DOHH2 (cell line): ENCODE measurements at regions not wholly inside any gene's neighbourhood (a gene's known extent, or its start where the extent isn't known, plus 50 kb on each side); places are given as distances from the start of the nearest gene placed in this dataset.
"Not testable (repeated sequence)": the region's sequence is repeated elsewhere in the genome, so short reads cannot be mapped to it uniquely, and the experiment has no call there.

Experiments used
- H3F3A ChIP-seq: fragments of 200-600 bp; sonication (generic), shearing (Covaris generic); 2 replicates; pipeline ENCODE4 v1.6.0; 2016; ENCODE audit warnings: antibody characterized with exemption, mild to moderate bottlenecking; ENCODE audit not compliant: control insufficient read depth, insufficient read depth
- H3K27ac ChIP-seq: fragments of 200-600 bp; sonication (generic); 2 replicates; pipeline ENCODE4 v1.5.1; 2014; ENCODE audit warnings: low read depth, mild to moderate bottlenecking, low read length, moderate library complexity
- H3K27me3 ChIP-seq: fragments of 200-600 bp; sonication (generic); 2 replicates; pipeline ENCODE4 v1.6.1; 2014; ENCODE audit warnings: mild to moderate bottlenecking, low read length, mixed read lengths; ENCODE audit not compliant: control insufficient read depth
- H3K36me3 ChIP-seq: fragments of 200-600 bp; sonication (generic); 2 replicates; pipeline ENCODE4 v1.6.1; 2014; ENCODE audit warnings: mild to moderate bottlenecking, low read length, moderate library complexity, mixed read lengths; ENCODE audit not compliant: control insufficient read depth
- H3K4me1 ChIP-seq: fragments of 200-600 bp; sonication (generic); 2 replicates; pipeline ENCODE4 v1.6.1; 2014; ENCODE audit warnings: mild to moderate bottlenecking, low read length, mixed read lengths; ENCODE audit not compliant: control insufficient read depth
- H3K4me2 ChIP-seq: fragments of 200-600 bp; sonication (generic); 2 replicates; pipeline ENCODE4 v1.6.0; 2014; ENCODE audit warnings: mild to moderate bottlenecking, low read length, moderate library complexity
- H3K4me3 ChIP-seq: fragments of 200-600 bp; sonication (generic); 2 replicates; pipeline ENCODE4 v1.5.1; 2014; ENCODE audit warnings: mild to moderate bottlenecking, low read length, mixed read lengths
- H3K79me2 ChIP-seq: fragments of 200-600 bp; sonication (generic); 2 replicates; pipeline ENCODE4 v1.6.1; 2014; ENCODE audit warnings: mild to moderate bottlenecking, low read length, mixed read lengths; ENCODE audit not compliant: control insufficient read depth
- H3K9me2 ChIP-seq: fragments of 200-600 bp; sonication (generic); replicated peaks from 2 replicates; pipeline ENCODE4 v1.6.1; 2014; ENCODE audit warnings: mild to moderate bottlenecking, low read length, mixed read lengths; ENCODE audit not compliant: control insufficient read depth
- H3K9me3 ChIP-seq: fragments of 200-600 bp; sonication (generic); 2 replicates; pipeline ENCODE4 v1.6.1; 2014; ENCODE audit warnings: antibody characterized with exemption, low read length, mixed read lengths; ENCODE audit not compliant: control insufficient read depth, insufficient read depth
- H4K20me1 ChIP-seq: fragments of 200-600 bp; sonication (generic); 2 replicates; pipeline ENCODE4 v1.6.0; 2014; ENCODE audit warnings: low read depth, mild to moderate bottlenecking, antibody characterized with exemption, low read length, moderate library complexity; ENCODE audit not compliant: control insufficient read depth, insufficient read depth
- EZH2phosphoT487 ChIP-seq: fragments of 200-600 bp; sonication (generic); IDR thresholded peaks from 2 replicates; pipeline ENCODE4 v1.6.1; 2017; ENCODE audit warnings: borderline replicate concordance, mild to moderate bottlenecking, antibody characterized with exemption, low read length, moderate library complexity, mixed read lengths
- TF ChIP-seq, protein P1 (sequence below): fragments of 200-600 bp; sonication (generic); IDR thresholded peaks from one replicate; pipeline ENCODE4 v1.5.1; 2014; ENCODE audit warnings: antibody characterized with exemption, mild to moderate bottlenecking, low read depth, low read length; ENCODE audit not compliant: poor library complexity, severe bottlenecking

DNA sequence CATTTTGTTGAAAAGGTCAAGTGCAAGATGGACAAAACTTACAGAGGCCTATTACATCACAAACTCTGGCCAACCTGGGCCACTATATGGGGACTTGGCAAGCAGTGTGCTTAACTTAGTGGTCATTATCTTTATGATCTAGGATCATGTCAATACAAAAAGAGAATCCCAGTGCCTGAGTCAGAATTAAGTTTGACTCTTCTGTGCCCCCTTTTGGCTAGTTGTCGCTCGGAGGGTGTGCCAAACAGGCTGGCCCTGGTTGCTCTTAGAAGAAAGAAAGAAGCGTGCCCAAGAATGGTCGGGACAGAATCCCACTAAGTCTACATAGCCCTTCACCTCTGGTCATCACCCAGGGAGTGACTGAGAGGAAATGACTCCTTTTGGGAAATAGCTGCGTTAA is 100.1 kb downstream of the EIF4E start:
- Histone ChIP-seq H3K27me3 (no peaks in the 10 kb centered on the region), H3K79me2 (no peaks in the 10 kb centered on the region), H3K4me3 (no peak overlapping the region), H3K9me2 (no peaks in the 10 kb centered on the region), H3F3A (no peaks in the 10 kb centered on the region), H3K27ac (no peak overlapping the region), H3K4me2 (no peak overlapping the region), H3K4me1 (no peaks in the 10 kb centered on the region), H3K36me3 (no peaks in the 10 kb centered on the region), H3K9me3 (no peaks in the 10 kb centered on the region), H4K20me1 (no peaks in the 10 kb centered on the region)
- TF ChIP-seq, protein P1, sequence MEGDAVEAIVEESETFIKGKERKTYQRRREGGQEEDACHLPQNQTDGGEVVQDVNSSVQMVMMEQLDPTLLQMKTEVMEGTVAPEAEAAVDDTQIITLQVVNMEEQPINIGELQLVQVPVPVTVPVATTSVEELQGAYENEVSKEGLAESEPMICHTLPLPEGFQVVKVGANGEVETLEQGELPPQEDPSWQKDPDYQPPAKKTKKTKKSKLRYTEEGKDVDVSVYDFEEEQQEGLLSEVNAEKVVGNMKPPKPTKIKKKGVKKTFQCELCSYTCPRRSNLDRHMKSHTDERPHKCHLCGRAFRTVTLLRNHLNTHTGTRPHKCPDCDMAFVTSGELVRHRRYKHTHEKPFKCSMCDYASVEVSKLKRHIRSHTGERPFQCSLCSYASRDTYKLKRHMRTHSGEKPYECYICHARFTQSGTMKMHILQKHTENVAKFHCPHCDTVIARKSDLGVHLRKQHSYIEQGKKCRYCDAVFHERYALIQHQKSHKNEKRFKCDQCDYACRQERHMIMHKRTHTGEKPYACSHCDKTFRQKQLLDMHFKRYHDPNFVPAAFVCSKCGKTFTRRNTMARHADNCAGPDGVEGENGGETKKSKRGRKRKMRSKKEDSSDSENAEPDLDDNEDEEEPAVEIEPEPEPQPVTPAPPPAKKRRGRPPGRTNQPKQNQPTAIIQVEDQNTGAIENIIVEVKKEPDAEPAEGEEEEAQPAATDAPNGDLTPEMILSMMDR: peak; percentile 31
- TF ChIP-seq EZH2phosphoT487: no peak

DNA sequence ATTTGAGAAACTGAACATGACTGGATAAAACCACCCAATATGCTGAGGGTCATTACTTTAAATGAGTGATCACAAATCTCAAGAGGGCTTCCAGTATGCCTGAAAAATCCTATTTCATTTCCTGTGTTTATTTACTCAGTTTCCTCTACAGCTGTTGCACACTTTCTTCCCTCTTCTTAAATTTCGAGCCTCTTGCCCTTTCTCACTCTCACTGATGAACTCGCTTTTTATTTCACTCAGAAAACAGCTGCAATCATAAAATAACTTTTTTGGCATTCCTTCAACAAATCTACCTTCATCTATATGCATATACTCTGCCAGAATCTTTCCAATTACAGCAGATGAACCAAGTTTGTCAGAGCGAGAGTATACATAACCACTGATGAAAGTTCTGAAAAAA is 101.3 kb downstream of the EIF4E start:
- Histone ChIP-seq H3F3A (no peaks in the 10 kb centered on the region), H3K4me1 (no peaks in the 10 kb centered on the region), H3K4me2 (no peak overlapping the region), H3K27ac (no peak overlapping the region), H3K27me3 (no peaks in the 10 kb centered on the region), H4K20me1 (no peaks in the 10 kb centered on the region), H3K36me3 (no peaks in the 10 kb centered on the region), H3K4me3 (no peak overlapping the region), H3K9me3 (no peaks in the 10 kb centered on the region), H3K9me2 (no peaks in the 10 kb centered on the region), H3K79me2 (no peaks in the 10 kb centered on the region)
- TF ChIP-seq, protein P1: no peak
- no peak for TF ChIP-seq EZH2phosphoT487

DNA sequence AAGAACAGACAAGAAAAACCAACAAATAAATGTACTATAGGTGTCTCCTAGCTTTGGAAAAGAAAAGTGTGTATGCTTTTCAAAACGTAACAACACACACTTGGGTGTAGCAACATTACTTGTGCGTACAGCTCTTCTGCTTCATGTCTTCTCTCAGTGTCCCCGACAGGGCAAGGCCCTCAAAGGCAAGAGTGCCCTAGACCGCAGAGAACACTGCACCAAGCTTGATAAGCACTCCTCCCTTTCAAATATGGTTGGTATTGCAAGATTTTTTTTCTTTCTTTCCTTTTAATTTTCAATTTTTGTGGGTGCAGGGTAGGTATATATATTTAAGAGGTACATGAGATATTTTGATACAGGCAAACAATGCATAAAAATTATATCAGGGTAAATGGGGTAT is 106.8 kb downstream of the EIF4E start:
- H3K4me3 ChIP-seq: no peak overlapping the region
- no peaks in the 10 kb centered on the region for H3K36me3 ChIP-seq
- no peak for TF ChIP-seq EZH2phosphoT487
- TF ChIP-seq, protein P1: no peak
- no peaks in the 10 kb centered on the region for H3K27me3 ChIP-seq
- H3K4me1 ChIP-seq: no peaks in the 10 kb centered on the region
- H3K4me2 ChIP-seq: no peak overlapping the region
- no peaks in the 10 kb centered on the region for H3K9me3 ChIP-seq
- no peaks in the 10 kb centered on the region for H3F3A ChIP-seq
- no peaks in the 10 kb centered on the region for H3K9me2 ChIP-seq
- H3K79me2 ChIP-seq: no peaks in the 10 kb centered on the region
- no peak overlapping the region for H3K27ac ChIP-seq
- H4K20me1 ChIP-seq: no peaks in the 10 kb centered on the region

DNA sequence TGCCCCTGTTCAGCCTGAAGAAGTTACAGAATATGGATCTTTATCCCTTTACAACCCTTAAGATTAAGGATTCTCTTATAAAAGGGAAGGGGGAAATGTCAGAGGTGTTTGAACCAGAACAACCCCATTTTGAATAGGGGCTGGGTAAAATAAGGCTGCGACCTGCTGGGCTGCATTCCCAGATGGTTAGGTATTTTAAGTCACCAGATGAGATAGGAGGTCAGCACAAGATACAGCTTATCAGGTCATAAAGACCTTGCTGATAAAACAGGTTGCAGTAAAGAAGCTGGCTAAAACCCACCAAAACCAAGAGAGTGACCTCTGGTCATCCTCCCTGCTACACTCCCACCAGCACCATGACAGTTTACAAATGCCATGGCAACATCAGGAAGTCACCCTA is 110.8 kb downstream of the EIF4E start:
- H3K4me2 ChIP-seq, H4K20me1 ChIP-seq, H3K27ac ChIP-seq, H3F3A ChIP-seq, H3K79me2 ChIP-seq, H3K4me3 ChIP-seq, H3K9me3 ChIP-seq, H3K36me3 ChIP-seq, H3K9me2 ChIP-seq, H3K27me3 ChIP-seq, H3K4me1 ChIP-seq: not testable (repeated sequence)
